ENCODE measurements at regions not wholly inside any gene's neighbourhood (a gene's known extent, or its start where the extent isn't known, plus 50 kb on each side); places are given as distances from the start of the nearest gene placed in this dataset.

DNA sequence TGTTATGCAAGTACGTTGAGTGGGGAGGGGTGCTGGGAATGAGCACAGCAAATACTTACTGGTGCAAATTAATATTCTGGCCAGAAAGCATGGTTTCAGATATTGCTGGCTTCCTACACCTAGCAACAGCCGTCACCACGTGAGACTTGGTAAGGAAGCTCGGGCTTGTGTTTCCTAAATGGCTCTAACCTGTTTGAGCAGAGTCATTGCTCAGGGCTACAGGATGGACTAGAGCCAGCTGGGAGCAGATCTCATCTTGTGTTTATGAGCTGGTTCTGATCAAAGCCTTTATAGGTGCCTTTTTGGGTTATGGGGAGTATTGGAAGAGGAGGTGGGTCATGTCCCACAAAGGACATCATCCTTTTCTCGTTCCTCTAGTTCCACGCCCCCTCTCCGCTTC, 200.3 kb downstream of the BUB3 start:
- Mint-ChIP-seq H3K27me3 (peaks cover 12 to 21% of the 10 kb centered on the region in 2 donors), H3K4me3 (no peak overlapping the region), H3K27ac (no peak overlapping the region), H3K36me3 (no peaks in the 10 kb centered on the region), H3K4me1 (no peaks in the 10 kb centered on the region), H3K9me3 (no peaks in the 10 kb centered on the region)
- Histone ChIP-seq H3K4me3 (ENCODE audit: control insufficient read depth in 1 of 2, extremely low read depth in 1 of 2, low read length in 1 of 2) (no peak overlapping the region), H3K36me3 (ENCODE audit: control insufficient read depth in 2 of 2, extremely low read depth in 1 of 2, insufficient read depth in 1 of 2, low read length in 1 of 2) (no peaks in the 10 kb centered on the region), H3K27ac (ENCODE audit: low read length) (no peak overlapping the region), H3K27me3 (replicated peaks in 1 of 2; ENCODE audit: control insufficient read depth in 2 of 2, extremely low read depth in 1 of 2, insufficient read depth in 2 of 2, low read length in 1 of 2) (peaks cover 0 to 14% of the 10 kb centered on the region in 2 experiments), H3K9me3 (no peaks in the 10 kb centered on the region), H3K4me1 (ENCODE audit: control insufficient read depth in 1 of 2, extremely low read depth in 1 of 2, insufficient read depth in 2 of 2, low read length in 2 of 2) (no peaks in the 10 kb centered on the region)
- DNase-seq (no peak), ATAC-seq (replicated peaks in 1 of 4) (no peak)
- ChIA-PET CTCF (no interaction called here), POLR2A (no interaction called here)
- WGBS (ENCODE audit: insufficient coverage): 93% methylated on average over 5 of the region's 7 CpGs

DNA sequence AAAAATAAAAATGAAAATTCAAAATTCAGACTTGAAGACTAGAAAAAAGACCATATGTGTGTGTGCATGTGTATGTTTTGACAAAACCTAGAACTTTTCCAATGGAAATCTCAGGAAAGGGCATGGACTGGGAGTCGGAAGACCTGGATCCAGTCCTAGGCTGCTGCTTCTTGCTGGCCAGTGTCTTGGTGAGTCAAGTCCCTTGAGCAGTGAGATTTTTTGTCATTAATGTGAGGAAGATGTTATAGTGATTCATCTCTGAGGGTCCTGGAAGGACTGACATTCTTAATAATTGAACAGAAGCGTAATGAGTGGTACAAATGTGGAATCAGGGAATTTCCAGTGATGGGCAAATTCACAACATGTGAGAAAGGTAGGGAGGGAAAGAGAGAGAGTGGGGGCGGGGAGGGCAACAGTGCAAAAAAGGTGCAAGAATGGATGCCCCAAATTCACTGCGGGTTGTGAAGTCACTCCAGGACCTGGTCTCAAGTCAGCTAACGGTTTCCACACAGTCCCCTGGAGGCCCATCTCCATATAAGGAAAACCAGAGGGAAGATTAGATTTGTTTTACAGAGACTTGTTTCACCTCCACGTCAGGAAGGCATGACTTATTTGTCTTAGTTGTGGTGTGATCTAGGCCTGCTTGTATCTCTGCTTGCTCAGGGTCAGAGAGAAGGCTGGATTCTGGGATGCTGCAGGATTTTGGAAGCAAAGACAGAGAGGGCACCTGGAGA, 201.7 kb downstream of the BUB3 start:
- Histone ChIP-seq H3K4me3 (ENCODE audit: control insufficient read depth in 1 of 2, extremely low read depth in 1 of 2, low read length in 1 of 2) (no peak overlapping the region), H3K36me3 (ENCODE audit: control insufficient read depth in 2 of 2, extremely low read depth in 1 of 2, insufficient read depth in 1 of 2, low read length in 1 of 2) (no peaks in the 10 kb centered on the region), H3K4me1 (ENCODE audit: control insufficient read depth in 1 of 2, extremely low read depth in 1 of 2, insufficient read depth in 2 of 2, low read length in 2 of 2) (no peaks in the 10 kb centered on the region), H3K9me3 (no peaks in the 10 kb centered on the region), H3K27ac (ENCODE audit: low read length) (no peak overlapping the region), H3K27me3 (replicated peaks in 1 of 2; ENCODE audit: control insufficient read depth in 2 of 2, extremely low read depth in 1 of 2, insufficient read depth in 2 of 2, low read length in 1 of 2) (peaks cover 0 to 8% of the 10 kb centered on the region in 2 experiments)
- POLR2A ChIA-PET: no interaction called here
- 63% methylated on average over 5 of the region's 6 CpGs for WGBS (ENCODE audit: insufficient coverage)
- Mint-ChIP-seq H3K9me3 (no peaks in the 10 kb centered on the region), H3K4me1 (no peaks in the 10 kb centered on the region), H3K4me3 (no peak overlapping the region), H3K27me3 (peaks cover 12 to 21% of the 10 kb centered on the region in 2 donors), H3K36me3 (peaks cover 4% of the 10 kb centered on the region), H3K27ac (no peak overlapping the region)
- ATAC-seq (replicated peaks in 1 of 4) (no peak), DNase-seq (no peak)
- CTCF ChIA-PET: interaction anchor here in 1 of 2 donors (0.6 kb wide), 1 partner anchor 787 kb away, joined by 3 read pairs; no protein-coding TSS in a partner anchor

DNA sequence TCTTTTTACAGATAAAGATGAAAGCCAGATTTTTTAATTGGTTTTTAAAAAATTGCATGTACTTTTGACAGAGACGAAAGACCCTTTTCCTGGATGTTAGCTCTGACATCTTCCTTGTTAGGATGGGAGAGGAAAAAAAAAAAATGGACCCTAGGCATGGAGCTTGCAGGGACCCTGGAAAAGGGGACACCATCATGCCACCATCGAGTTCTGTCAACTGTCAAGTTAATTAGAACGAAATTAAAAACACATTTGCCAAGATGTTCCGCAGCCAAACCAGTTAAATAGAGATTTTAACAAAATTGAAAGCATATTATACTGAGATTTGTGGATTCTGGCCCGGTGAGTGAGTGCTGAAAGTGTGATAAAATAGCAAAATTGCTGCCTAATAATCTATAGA, 202.6 kb downstream of the BUB3 start:
- H3K9me3 ChIP-seq: no peaks in the 10 kb centered on the region
- Mint-ChIP-seq H3K36me3 (peaks cover 4% of the 10 kb centered on the region), H3K4me1 (no peaks in the 10 kb centered on the region), H3K27ac (no peak overlapping the region), H3K27me3 (peaks cover 12 to 21% of the 10 kb centered on the region in 2 donors), H3K9me3 (no peaks in the 10 kb centered on the region), H3K4me3 (no peak overlapping the region)
- no peak for ATAC-seq (replicated peaks in 1 of 4)
- no CpG with 5 or more reads among the region's 5 CpGs for WGBS (ENCODE audit: insufficient coverage)
- H3K27me3 ChIP-seq (replicated peaks in 1 of 2; ENCODE audit: control insufficient read depth in 2 of 2, extremely low read depth in 1 of 2, insufficient read depth in 2 of 2, low read length in 1 of 2): peaks cover 0 to 8% of the 10 kb centered on the region in 2 experiments
- POLR2A ChIA-PET: no interaction called here
- H3K4me3 ChIP-seq (ENCODE audit: control insufficient read depth in 1 of 2, extremely low read depth in 1 of 2, low read length in 1 of 2): no peak overlapping the region
- H3K27ac ChIP-seq (ENCODE audit: low read length): no peak overlapping the region
- H3K4me1 ChIP-seq (ENCODE audit: control insufficient read depth in 1 of 2, extremely low read depth in 1 of 2, insufficient read depth in 2 of 2, low read length in 2 of 2): no peaks in the 10 kb centered on the region
- H3K36me3 ChIP-seq (ENCODE audit: control insufficient read depth in 2 of 2, extremely low read depth in 1 of 2, insufficient read depth in 1 of 2, low read length in 1 of 2): no peaks in the 10 kb centered on the region
- CTCF ChIA-PET: no interaction called here
- DNase-seq: no peak

DNA sequence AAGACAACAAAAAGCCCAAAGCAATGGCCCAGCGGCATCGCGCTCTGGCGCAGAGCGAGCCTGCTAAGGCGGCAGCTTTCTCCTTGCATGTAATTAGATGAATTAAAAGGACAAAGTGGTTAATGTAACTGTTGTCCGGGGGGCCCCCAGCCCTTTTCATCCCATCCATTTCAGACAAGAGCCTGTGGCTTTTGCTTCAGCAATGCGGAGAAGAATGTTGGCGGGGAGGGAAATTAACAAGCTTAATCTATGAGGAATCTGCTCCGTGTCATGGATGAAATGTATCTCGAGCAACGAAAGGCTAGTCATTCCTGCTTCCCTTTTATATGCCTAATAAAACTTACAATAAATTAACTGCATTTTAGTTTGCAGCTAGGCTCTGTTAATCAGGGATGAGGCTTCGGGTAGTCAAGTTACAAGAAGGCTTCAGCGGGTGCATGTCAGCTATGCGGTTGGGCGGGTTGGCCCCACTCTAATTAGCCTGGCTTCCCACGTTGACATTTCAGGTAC, 203.3 kb downstream of the BUB3 start:
- Mint-ChIP-seq H3K27ac (no peak overlapping the region), H3K9me3 (no peaks in the 10 kb centered on the region), H3K27me3 (peaks cover 12 to 21% of the 10 kb centered on the region in 2 donors), H3K4me1 (no peaks in the 10 kb centered on the region), H3K36me3 (peaks cover 9% of the 10 kb centered on the region), H3K4me3 (no peak overlapping the region)
- DNase-seq (no peak), ATAC-seq (replicated peaks in 1 of 4) (no peak)
- Histone ChIP-seq H3K4me3 (ENCODE audit: control insufficient read depth in 1 of 2, extremely low read depth in 1 of 2, low read length in 1 of 2) (no peak overlapping the region), H3K9me3 (no peaks in the 10 kb centered on the region), H3K36me3 (ENCODE audit: control insufficient read depth in 2 of 2, extremely low read depth in 1 of 2, insufficient read depth in 1 of 2, low read length in 1 of 2) (no peaks in the 10 kb centered on the region), H3K27me3 (replicated peaks in 1 of 2; ENCODE audit: control insufficient read depth in 2 of 2, extremely low read depth in 1 of 2, insufficient read depth in 2 of 2, low read length in 1 of 2) (peaks cover 0 to 8% of the 10 kb centered on the region in 2 experiments), H3K27ac (ENCODE audit: low read length) (no peak overlapping the region), H3K4me1 (ENCODE audit: control insufficient read depth in 1 of 2, extremely low read depth in 1 of 2, insufficient read depth in 2 of 2, low read length in 2 of 2) (no peaks in the 10 kb centered on the region)
- WGBS (ENCODE audit: insufficient coverage): 63% methylated on average over 6 of the region's 17 CpGs
- ChIA-PET POLR2A (no interaction called here), CTCF (no interaction called here)

DNA sequence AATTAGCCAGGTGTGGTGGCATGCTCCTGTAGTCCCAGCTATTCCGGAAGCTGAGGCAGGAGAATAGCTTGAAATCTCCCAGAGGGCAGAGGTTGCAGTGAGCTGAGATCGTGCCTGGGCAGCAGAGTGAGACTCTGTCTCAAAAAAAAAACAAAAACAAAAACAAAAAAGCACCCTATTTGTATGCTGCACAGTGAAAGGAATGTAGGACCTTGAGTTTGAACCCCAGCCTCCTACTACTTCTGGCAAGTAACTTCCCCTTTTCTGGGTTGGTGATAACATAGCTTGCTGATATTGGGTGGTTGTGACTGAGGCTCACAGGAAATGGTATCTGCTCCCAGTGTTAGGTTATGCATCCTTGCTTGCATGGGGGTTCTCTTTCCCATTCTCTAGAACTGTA, 205.3 kb downstream of the BUB3 start:
- 100% methylated on average over 1 of the region's 2 CpGs for WGBS (ENCODE audit: insufficient coverage)
- Mint-ChIP-seq H3K36me3 (peaks cover 11% of the 10 kb centered on the region), H3K27ac (no peak overlapping the region), H3K4me1 (no peaks in the 10 kb centered on the region), H3K4me3 (no peak overlapping the region), H3K9me3 (no peaks in the 10 kb centered on the region), H3K27me3 (peaks cover 8 to 21% of the 10 kb centered on the region in 2 donors)
- Histone ChIP-seq H3K4me3 (ENCODE audit: control insufficient read depth in 1 of 2, extremely low read depth in 1 of 2, low read length in 1 of 2) (no peak overlapping the region), H3K36me3 (ENCODE audit: control insufficient read depth in 2 of 2, extremely low read depth in 1 of 2, insufficient read depth in 1 of 2, low read length in 1 of 2) (no peaks in the 10 kb centered on the region), H3K9me3 (no peaks in the 10 kb centered on the region), H3K27me3 (replicated peaks in 1 of 2; ENCODE audit: control insufficient read depth in 2 of 2, extremely low read depth in 1 of 2, insufficient read depth in 2 of 2, low read length in 1 of 2) (peaks cover 0 to 8% of the 10 kb centered on the region in 2 experiments), H3K4me1 (ENCODE audit: control insufficient read depth in 1 of 2, extremely low read depth in 1 of 2, insufficient read depth in 2 of 2, low read length in 2 of 2) (no peaks in the 10 kb centered on the region), H3K27ac (ENCODE audit: low read length) (no peak overlapping the region)
- ChIA-PET POLR2A (no interaction called here), CTCF (no interaction called here)
- ATAC-seq (replicated peaks in 1 of 4) (no peak), DNase-seq (no peak)

DNA sequence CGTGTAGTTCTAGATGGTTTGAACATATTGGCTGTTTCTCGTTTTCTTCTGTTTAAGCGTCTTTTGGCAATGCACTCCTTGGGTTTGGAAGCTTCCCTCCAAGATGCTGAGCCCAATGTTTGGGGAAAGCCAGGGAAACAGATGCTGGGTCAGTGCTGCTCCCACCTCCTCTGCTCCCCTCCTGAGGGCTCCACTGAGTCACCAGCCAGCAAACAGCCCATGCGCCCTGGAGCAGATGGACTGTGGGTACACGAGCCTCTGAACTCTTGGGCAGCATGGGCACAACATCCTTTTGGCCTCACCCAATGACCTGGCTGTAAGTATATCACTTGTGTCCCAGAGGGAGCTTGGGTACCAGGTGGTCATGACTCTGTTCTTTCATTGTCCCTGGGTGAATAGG, 207.6 kb downstream of the BUB3 start:
- Histone ChIP-seq H3K27ac (ENCODE audit: low read length) (no peak overlapping the region), H3K4me1 (ENCODE audit: control insufficient read depth in 1 of 2, extremely low read depth in 1 of 2, insufficient read depth in 2 of 2, low read length in 2 of 2) (no peaks in the 10 kb centered on the region), H3K36me3 (ENCODE audit: control insufficient read depth in 2 of 2, extremely low read depth in 1 of 2, insufficient read depth in 1 of 2, low read length in 1 of 2) (no peaks in the 10 kb centered on the region), H3K9me3 (no peaks in the 10 kb centered on the region), H3K27me3 (replicated peaks in 1 of 2; ENCODE audit: control insufficient read depth in 2 of 2, extremely low read depth in 1 of 2, insufficient read depth in 2 of 2, low read length in 1 of 2) (peaks cover 0 to 2% of the 10 kb centered on the region in 2 experiments), H3K4me3 (ENCODE audit: control insufficient read depth in 1 of 2, extremely low read depth in 1 of 2, low read length in 1 of 2) (no peak overlapping the region)
- peaks cover 11% of the 10 kb centered on the region for H3K36me3 Mint-ChIP-seq
- H3K27ac Mint-ChIP-seq: no peak overlapping the region
- no peak overlapping the region for H3K4me3 Mint-ChIP-seq
- 82% methylated on average over 3 of the region's 5 CpGs for WGBS (ENCODE audit: insufficient coverage)
- no peaks in the 10 kb centered on the region for H3K4me1 Mint-ChIP-seq
- no peaks in the 10 kb centered on the region for H3K9me3 Mint-ChIP-seq
- peaks cover 0 to 9% of the 10 kb centered on the region in 2 donors for H3K27me3 Mint-ChIP-seq
- ATAC-seq (replicated peaks in 1 of 4) (no peak), DNase-seq (no peak)
- CTCF ChIA-PET: no interaction called here
- POLR2A ChIA-PET: no interaction called here

All from T-cell (primary cell).